GM21526 (cell line): ENCODE measurements at regions not wholly inside any gene's neighbourhood (a gene's known extent, or its start where the extent isn't known, plus 50 kb on each side); places are given as distances from the start of the nearest gene placed in this dataset.

Experiments
- ATAC-seq: cut with Tn5 transposase; IDR thresholded peaks from one replicate; pipeline ENCODE4 v1.9.1; 2021; ENCODE audit warnings: moderate library complexity; ENCODE audit not compliant: unreplicated experiment, low FRiP score

DNA sequence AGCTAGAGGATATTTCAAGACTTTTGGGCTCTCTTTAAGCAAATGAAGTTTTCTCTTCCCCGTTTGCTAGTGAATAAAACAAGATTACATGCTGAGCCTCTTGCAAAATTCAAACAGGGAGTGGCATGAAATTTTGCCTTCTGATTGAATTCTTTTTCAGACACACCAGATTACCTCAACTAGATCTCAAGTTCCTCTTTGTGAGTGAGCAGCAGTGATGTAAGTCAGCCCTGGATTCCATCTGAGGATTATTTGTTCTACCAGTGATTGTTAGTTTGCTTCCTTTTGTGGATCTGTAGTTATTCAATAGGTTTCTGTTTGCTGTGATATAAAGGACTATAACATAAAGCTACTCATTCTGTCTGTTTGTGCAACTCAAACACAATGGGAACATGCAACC, 407.7 kb downstream of the LMO7 start:
- no peak for ATAC-seq

DNA sequence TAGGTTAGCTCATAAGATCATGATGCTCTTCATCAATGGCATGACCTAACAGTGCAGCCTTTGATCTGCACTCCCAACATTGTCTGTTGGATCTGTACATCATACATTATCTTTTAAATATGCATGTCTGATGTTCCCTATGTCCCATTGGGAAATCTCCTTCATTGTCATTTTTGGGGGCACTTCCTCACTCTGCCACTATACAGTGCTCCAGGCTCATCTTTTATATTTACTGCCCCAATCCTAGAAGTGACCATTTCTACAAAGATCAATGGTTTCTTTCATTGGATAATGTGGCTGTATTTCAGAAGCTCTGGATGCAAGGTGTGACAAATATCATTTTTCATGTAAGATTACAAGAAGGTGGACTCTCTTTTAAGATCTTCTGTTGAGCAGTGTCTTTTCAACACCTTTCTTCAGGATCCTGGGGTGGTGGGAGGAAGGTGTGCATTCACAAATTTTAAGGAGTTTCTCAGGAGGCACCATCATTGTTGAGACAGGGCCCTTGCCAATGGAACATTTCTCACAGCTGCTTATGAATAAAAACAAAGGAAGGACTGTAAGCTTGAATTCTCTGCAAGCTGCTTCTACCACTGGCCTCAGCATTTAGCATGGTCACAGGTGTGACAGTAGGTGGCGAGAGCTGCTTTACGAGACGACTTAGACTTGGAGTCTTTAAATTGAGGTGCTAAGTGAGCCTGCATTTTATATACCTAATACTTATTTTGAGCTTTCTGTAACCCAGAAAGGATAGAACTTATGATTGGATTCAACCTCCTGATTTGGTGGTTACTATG, 403.0 kb downstream of the LMO7 start:
- ATAC-seq = no peak

DNA sequence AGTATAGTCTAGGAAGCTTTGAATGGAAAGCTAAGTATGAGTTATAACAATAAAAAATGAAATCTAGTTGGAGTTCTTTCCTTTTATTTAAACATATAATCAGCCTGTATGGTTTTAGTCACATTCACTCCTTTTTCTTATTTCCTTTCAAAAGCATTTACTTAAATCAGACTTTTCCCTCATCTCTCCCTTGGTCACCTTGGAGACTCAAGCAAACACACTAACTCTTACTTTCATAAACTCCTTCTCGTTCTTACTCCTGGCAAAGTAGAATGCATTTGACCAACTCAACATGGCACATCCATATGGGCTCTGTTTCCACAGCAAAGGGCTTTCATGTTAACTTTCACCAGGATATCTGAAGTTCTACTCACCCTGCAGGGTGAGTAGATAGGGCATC, 400.0 kb downstream of the LMO7 start:
- no peak for ATAC-seq

DNA sequence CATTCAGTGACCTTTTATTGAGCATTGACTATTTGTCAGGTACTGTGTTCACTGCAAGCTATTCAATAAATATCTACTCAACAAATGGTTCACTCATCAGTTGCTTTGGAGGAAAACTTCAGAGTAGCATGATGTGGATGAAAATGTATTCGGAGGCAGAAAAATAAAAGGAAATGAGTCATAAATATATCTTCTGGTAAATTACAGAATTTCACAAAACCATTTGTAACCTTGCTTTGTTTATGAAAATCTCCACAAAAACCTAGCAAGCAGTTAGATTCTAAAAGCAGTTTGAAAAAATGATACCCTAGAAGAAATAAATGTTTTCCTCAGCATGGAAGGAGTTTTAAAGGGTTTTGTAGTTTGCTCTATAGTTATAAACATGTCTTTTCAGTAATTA, 399.6 kb downstream of the LMO7 start:
- no peak for ATAC-seq

DNA sequence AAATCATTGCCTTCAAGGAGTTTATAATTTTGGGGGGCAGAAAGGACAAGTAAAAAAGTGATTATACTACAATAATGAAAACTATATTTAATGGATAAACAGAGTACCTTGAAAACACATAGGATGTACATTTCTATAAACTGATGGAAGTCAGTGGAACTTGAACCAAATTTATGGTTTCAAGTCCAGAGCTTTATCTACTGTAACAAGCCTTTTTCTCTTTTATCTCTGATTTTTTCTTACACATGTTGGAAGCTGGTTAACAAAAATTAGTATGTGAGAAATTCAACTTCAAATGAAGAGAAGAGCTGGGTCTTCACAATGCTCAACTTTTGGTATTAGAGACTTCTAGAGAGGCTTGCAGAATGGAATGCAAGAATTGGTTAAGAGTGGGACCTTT, 393.6 kb downstream of the LMO7 start:
- no peak for ATAC-seq

DNA sequence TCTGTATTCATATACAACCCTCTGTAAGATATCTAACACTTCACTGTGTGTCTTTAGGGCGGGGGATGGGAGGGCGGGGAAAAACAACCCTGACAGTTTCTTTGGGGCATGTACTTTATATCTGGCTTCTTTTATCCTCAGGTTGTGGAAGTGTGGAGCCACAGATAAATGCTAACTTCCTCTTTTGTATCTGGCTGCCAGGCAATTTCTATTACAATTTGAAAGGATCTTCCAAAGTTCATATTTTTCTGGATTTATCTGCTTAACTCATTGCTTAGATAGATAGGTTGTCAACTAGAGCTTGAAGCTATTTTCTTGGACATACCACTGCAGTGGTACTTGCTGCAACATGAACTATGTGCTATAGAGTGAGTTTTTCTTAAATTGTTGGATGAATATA, 393.0 kb downstream of the LMO7 start:
- no peak for ATAC-seq

DNA sequence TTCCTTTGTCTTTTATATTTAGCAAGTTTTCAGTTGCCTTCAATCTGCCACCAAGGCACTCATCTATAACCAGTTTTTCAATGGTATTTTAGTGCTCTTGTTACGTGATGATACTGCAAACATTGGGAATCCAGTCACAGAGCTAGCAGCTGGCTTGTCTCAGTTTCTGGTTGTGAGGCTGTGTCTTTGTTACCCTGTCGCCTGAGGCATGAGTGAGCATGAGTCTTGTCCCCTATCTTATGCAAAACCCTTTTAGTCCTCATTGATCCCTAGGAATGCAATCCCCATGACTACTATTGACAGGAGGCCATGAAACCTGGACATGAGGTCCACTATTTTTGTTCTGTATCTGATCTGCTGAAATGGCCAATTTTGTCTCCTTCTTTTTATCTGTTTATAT, 391.0 kb downstream of the LMO7 start:
- ATAC-seq = no peak

DNA sequence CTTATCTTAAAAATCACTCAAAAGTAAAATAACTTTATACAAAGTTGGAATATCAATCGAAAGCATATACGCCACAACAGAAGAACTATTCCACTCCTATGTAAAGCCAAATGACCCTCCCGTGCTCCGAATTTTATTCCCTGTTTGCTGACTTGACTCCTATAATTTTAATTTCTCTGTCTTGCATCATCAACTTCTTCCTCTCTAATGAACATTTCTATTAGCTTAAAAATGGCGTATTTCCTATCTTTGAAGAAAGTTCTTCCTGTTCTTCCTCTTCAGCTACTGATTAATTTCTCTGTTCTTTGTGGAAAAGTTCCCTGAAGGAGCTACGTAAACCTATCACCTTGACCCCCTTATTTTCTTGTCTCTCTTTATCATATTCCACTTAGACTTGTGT, 389.3 kb downstream of the LMO7 start:
- ATAC-seq = no peak

DNA sequence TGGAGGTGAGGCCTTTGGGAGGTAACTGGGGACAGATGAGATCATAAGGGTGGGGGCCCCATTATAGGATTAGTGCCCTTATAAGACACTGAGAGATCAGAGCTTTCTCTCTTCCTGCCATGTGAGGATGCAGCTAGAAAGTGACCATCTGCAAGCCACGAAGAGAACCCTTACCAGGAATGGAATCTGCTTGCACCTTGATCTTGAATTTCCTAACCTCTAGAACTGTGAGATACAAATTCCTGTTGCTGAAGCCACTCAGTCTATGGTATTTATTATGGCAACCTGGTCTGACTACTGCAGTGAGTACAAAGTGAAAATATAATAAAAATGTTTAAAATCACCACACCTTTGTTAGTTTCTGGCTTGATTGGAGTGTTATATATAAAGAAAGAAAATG, 388.0 kb downstream of the LMO7 start:
- no peak for ATAC-seq

DNA sequence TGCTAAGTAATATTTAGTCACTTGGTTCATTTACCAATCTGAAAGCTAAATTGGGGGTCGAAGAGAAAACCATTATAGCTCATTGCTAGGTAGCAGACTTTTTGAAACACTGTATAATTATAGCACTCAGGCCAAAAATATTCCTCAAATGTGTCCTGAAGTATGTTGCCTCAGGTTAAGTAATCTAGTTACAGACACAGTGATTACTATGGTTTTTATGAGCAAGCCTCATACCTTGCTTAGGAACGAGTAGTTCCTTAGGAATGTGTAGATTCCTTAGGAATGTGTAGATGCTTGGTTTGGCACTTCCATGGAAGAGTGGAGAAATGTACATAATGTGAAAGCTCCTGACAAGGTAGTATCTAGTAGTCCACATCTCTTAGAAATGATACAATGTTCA, 387.5 kb downstream of the LMO7 start:
- no peak for ATAC-seq

DNA sequence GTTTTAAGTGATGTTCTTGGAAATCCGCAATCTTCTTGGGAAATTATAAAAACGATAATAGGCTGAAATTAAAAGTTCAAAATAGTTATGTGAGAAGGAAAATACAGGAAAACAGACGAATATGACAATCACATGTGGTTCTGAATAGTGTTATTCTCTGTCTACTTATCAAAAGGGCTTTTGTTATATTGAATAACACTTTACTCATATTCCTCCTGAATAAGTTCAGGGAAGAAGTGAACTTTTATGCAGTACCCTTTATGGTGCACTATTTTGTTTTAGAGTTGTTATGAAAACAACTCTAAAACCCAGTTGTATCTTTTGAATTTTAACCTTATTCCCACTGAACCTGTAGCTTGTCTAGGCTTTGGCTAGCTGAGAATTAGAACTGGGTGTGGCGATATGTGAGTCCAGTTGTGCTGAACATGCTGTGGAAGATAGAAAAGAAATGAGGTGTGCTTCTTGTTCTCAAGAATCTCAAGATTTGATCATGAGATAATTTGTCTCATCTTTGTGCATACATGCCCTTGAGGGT, 384.4 kb downstream of the LMO7 start:
- no peak for ATAC-seq

DNA sequence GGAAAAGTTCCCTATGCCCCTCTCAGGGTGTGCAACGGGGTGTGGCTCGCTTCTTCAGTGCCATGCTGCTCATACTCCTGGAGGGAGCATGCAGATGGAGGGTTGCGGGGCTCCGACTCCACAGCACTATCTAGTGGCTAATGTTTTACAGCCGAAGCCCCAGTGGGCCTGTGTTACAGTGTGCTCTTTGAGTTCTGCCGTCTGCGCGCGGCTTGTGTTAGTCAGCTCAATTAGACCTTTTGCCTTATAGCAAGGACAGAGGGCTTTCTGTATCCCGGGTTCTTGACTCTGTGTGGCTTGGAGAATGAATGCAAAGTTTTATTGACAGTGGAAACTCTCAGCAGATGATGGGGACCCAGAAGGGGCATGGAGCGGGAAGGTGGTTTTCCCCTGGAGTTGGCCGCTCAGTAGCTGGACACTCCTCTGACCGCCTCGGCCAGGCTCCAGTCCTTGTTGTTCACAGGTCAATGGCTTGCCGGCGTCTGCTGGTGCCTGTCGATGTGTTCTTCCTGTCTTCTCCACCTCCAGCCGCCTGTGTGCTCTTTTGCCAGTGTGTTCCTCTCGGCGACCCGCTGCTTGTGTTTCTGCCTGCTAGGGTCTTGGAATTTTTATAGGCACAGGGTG, 383.4 kb downstream of the LMO7 start:
- no peak for ATAC-seq

DNA sequence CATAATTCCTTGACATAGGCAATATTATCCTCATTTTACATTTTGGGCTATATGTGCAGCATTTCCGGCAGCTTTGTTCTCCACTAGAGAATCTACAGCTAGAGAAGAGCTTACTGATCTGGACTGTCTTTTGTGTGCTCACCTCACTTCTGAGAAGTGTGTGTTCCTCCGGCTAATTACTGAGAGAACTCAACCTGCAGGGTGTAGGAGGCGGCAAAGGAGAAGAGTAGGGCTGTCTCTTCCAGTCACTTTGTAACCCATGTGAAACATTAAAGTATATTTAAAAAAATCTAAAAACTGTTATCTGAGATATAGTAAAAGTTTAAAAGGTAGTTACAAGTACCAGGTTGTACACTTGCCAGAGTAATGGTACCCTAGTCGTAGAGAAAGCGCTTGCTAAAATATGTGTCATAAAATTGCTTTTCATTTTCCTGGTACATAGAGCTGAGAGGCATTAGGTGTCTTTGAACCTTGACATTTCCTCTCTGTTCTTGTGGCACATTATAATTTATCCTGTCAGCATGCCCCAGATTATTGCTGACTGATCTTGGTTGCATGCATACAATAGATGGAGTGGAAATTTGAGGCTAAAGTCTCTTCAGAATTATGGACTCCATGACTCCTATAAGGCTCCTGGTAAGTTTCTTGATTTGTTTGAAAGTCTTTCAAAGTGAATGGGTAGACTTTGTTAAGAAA, 381.9 kb downstream of the LMO7 start:
- ATAC-seq = no peak

DNA sequence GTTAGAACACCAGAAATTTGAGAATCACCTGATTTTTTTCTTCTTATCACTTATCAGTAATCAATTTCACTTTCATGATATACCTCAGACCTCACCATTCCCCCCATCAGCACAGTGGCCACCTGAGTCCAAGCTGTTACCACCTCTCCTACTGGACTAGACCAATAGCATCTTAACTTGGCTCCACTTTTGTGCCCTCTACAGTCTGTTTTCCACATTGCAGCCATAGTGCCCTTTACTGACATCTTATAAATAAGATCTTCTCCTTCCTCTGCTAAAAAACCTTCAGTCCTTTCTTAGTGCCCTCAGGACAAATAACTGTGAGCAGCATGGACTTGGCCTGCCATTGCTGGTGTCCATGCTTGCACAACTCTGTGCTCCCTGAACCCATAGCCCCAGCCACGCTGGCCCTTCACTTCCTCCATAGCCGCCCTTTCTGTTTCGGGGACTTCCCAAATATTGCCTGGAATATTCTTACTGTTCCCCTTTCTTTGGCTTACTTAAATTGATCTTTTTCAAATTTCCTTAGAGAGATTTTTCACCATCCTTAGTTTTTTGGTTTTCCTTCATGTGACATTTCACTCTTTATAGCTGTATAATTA, 380.8 kb downstream of the LMO7 start:
- ATAC-seq = peak; percentile 90

DNA sequence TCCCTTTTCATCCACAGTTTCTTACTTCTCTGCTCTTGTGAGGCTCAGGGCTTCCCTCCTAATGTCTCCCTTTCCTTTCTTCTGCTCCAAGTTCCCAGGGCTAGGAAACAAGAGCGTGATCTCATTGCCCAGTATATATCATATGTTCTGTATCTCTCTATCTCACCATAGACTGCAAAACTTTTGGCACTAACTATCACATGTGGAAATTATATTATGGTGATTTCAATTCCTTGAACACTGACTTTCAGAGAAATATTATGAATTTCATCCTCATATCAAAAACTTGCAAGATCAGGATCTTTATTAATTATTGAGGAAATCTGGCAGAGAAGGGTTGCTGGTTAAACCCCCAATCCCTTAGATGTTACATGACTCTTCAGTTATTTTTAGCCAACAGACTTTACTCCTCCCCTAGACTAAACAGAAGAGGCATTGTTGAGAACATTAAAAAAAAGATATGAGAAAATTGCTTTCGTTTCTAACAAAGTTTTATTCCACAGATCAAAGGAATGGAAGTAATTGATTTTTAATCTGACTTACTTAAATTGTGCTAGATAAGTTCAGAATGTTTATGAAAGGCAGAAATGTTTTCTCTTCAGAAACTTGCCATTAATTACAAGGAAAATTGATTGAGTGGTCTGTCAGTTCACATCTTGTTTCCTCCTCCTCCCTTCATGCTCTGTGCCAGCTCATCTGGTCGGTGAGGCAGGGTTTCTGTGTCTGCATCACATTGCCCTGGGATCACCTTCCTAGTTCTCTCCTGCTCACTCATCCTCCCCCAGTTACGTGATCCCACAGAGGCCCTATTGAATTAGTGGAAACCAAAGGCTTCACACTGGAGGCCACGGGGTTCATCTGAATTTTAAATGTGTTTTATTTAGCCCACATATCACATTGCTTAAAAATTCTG, 378.5 kb downstream of the LMO7 start:
- ATAC-seq = no peak

DNA sequence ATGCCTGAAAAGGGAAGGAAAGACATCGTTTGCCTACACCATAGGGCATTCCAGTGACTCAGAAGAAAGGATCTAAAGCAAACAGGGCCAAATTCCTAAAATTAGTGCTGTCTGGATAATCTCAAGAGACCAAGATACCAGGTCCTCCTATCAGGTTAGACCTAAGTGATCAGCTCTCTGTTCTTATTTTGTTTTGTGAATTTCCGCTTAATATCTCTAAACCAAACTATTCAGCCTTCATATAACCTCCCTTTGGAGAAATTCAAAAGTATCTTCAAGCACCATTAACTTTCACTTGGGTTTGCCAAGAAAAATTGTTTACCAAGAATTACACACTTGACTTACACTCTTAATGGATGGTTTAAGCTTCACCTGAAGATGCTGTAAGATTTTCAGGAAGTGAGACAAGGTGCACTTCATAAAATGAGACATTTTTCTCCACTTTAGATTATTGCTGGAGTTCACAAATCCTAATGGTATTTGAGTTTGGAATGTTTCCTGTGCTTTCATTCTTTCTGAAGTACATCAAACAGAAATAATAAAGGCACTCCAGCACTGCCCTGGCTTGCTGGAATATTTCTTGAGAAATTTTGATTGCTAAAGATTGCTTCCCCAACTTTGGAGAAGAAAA, 376.1 kb downstream of the LMO7 start:
- ATAC-seq = no peak

DNA sequence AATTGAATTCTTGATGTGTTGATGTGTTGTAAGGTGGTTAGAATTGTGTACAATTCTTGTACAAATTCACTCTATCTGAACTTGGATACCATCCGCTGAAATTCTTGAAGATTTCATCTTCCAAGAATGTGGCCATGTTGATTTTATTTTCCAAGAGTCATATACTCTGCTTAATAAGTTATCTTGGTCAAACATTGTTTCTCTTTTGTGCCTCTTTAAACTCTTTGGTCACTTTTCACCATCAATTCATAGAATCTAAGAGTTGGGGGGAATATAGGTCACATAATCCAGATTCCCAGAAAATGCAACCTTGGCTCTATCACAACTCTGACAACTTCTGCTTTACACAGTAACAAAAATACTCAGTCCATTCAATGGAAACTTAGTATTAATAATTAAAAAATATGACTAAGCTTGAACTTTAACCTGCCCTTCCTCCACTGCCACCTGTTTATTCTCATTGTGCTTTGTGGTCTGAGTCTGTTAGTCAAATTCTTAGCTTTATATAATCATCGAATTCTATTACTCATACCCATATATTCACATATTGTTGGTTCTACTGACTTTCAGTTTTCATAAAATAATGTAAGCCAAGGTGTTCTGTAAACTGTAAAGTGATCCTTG, 373.2 kb downstream of the LMO7 start:
- no peak for ATAC-seq

DNA sequence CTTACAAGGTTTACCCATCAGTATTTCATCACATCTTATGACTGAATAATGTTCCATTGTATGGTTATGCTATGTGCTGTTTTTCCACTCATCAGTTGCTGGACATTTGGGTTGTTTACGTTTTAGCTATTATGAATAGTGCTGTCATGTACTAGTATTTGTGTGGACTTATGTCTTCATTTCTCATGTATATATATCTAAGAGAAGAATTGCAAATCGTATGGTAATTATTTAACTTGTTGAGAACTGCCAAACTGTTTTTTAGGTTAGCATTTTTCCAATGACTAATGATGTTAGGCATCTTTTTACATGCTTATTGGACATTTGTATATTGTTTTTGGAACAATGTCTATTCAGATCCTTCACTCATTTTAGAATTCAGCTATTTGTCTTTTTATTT, 368.3 kb downstream of the LMO7 start:
- ATAC-seq = no peak

DNA sequence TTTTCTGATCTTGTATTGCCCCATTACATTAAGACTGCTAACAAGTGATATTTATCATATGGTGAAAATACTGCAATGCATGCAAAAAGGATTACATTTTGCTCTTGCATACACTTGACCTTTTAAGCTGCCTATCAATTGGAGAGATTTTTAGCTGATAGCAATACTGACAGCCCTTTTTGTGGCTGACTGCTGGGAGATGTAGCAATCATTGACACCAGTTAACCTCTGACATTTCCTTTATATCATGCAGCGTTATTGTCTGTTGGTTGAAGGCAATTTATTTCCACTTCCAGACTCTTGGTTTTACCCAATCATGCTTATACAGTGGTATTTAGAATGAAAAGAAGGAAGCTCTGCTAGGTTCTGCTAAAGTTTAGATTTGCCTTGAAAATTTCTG, 364.0 kb downstream of the LMO7 start:
- ATAC-seq = no peak
